Glomerular endothelial cell (primary cell): ENCODE measurements at regions not wholly inside any gene's neighbourhood (a gene's known extent, or its start where the extent isn't known, plus 50 kb on each side); places are given as distances from the start of the nearest gene placed in this dataset.
"Not testable (repeated sequence)": the region's sequence is repeated elsewhere in the genome, so short reads cannot be mapped to it uniquely, and the experiment has no call there.

Experiments used
- DNase-seq: peaks from one replicate; pipeline ENCODE4 v3.0.0-alpha.2; 2011; ENCODE audit warnings: low read depth, low spot score; ENCODE audit errors: extremely low read depth

DNA sequence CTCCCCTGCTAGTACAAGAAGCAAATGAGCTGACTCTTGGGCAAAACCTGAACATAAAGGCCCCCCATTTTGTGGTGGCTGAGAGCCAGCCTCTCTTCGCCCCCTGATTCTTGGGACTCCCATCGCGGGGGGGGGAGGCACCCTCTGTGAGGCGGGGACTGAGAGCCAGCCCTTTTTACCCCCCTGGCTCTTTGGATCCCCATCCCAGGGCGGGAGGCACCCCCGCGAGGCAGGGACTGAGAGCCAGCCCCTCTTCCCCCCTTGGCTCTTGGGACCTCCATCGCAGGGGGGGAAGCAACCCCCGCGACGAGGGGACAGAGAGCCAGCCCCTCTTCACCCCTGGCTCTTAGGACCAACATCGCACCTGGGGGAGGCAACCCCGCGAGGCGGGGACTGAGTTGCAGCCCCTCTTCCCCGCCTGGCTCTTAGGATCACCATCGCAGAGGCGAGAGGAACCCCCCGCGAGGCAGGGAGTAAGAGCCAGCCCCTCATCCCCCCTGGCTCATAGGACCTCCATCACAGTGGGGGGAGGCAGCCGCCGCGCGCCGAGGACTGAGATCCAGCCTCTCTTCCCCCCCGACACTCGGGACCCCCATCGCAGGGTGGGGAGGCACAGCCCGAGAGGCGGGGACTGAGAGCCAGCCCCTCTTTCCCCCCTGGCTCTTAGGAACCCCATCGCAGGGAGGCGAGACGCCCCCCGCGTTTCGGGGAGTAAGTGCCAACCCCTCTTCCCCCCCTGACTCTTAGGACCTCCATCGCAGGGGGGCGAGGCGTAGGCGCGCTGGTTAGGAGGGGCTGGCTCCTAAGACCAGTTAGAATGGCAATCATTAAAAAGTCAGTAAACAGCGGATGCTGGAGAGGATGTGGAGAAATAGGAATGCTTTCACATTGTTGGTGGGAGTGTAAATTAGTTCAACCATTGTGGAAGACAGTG, 2428.4 kb upstream of the PCDH20 start:
- no peak for DNase-seq

DNA sequence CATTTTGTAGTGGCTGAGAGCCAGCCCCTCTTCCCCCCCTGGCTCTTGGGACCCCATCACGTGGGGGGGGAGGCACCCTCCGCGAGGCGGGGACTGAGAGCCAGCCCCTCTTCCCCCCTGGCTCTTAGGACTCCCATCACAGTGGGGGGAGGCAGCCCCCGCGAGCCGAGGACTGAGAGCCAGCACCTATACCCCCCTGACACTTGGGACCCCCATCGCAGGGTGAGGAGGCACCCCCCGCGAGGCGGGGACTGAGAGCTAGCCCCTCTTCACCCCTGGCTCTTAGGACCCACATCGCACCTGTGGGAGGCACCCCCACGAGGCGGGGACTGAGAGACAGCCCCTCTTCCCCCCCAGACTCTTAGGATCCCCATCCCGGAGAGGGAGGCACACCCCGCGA, 2426.5 kb upstream of the PCDH20 start:
- DNase-seq: no peak

DNA sequence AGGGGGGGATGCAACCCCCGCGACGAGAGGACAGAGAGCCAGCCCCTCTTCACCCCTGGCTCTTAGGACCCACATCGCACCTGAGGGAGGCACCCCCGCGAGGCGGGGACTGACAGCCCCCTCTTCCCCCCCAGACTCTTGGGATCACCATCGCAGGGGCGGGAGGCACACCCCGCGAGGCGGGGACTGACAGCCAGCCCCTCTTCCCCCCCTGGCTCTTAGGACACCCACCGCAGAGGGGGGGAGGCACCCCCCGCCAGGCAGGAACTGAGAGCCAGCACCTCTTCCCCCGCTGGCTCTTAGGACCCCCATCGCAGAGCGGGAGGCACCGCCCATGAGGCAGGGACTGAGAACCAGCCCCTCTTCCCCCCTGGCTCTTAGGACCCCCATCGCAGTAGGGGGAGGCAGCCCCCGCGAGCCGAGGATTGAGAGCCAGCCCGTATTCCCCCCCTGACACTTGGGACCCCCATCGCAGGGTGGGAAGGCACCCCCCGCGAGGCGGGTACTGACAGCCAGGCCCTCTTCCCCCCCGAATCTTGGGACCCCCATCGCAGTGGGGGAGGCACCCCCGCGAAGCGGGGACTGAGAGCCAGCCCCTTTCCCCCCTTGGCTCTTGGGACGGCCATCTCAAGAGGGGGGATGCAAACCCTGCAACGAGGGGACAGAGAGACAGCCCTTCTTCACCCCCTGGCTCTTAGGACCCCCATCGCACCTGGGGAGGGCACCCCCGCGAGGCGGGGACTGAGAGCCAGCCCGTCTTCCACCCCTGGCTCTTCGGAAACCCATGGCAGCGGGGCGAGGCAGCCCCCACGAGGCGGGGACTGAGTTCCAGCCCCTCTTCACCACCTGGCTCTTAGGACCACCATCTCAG, 2425.1 kb upstream of the PCDH20 start:
- no peak for DNase-seq

DNA sequence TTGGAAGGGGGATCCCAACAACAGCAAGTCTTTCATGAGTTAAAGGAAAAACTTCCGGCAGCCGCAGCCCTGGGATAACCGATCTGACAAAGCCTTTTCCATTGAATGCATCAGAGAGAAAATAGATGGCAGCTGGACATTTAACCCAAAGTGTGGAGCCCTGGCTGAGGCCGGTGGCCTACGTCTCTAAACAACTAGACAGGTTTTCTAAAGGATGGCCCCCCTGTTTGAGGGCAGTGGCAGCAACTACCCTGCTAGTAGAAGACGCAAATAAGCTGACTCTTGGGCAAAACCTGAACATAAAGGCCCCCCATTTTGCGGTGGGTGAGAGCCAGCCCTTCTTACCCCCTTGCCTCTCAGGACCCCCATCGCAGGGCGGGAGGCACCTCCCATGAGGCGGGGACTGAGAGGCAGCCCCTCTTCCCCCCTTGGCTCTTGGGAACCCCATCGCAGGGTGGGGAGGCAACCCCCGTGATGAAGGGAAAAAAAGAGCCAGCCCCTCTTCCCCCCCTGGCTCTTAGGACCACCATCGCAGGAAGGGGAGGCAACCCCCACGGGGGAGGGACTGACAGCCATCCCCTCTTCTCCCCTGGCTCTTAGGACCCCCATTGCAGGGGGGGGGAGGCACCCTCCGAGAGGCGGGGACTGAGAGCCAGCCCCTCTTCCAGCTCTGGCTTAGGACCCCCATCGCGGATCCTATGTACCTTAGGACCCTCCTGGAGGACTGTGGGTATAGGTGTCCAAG, 2422.9 kb upstream of the PCDH20 start:
- no peak for DNase-seq

DNA sequence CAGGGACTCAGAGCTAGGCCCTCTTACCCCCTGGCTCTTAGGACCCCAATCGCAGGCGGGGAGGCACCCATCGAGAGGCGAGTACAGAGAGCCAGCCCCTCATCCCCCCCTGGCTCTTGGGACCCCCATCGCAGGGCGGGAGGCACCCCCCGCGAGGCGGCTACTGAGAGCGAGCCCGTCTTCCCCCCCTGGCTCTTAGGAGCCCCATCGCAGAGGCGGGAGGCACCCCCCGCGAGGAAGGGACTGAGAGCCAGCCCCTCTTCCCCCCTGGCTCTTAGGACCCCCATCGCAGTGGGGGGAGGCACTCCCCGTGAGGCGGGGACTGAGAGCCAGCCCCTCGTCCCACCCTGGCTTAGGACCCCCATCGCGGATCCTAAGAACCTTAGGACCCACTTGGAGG, 2422.1 kb upstream of the PCDH20 start:
- DNase-seq: not testable (repeated sequence)

DNA sequence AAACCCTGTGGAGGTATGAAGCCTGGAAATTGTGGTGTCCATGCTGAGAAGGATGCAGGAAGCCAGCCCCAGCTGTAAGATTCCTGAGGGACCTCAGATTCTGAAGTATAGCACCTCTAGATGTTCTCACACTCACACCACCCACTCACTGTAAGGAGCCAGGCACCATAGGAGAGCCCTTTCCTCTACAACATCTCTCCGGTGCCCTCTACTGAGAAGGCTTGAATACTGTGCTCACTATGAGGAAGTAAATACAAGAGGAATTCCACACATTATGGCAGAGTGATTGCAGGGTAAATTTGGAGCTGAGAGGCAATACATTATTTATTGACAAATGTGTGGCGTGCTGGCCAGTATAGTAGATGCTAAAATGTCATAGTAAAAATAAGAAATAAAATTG, 2414.0 kb upstream of the PCDH20 start:
- DNase-seq: not testable (repeated sequence)

DNA sequence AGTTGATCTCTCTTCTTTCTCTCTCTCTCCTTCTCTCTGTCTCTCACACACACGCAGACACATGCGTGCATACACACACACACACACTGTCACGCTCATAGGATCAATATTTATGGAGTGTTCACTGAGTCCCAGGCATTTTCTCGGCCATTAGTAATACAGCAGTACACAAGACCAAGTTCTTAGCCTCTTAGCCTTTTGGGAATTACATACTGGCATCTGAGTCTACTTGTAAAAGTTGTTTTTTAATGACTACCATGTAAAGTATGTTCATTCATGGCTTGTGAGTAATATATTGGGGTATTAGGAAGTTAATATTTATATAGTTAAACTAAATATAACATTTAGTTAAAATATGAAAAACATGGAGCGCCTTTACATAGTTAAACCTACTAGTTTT, 2406.1 kb upstream of the PCDH20 start:
- DNase-seq: not testable (repeated sequence)

DNA sequence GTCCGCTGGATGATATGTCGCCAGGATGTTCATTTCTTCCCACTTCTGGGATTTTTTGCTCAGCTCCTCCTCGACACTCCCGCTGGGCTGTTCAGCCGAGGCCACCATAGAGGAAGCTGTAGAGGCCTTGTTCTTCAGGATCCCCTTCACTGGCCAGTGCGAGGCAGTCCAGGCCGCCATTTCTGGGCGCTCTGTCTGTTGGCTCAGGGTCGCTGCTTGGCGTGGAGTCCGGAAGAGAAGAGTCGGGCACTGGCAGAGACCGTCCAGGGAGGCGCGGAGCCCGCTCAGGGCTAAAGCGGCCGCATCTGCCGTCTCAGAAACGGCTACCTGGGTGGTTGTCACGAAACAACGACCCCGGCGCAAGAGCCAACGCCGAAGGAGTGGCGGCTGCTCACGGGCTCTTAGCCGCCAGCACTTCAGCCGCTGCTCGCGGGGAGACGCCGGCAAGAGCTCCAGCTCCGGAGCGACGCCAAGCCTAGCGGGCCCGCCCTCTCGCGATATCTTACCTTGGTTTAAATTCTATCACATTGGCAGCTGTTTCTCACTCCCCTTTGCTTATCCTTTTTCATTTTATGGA, 2395.9 kb upstream of the PCDH20 start:
- DNase-seq: not testable (repeated sequence)

DNA sequence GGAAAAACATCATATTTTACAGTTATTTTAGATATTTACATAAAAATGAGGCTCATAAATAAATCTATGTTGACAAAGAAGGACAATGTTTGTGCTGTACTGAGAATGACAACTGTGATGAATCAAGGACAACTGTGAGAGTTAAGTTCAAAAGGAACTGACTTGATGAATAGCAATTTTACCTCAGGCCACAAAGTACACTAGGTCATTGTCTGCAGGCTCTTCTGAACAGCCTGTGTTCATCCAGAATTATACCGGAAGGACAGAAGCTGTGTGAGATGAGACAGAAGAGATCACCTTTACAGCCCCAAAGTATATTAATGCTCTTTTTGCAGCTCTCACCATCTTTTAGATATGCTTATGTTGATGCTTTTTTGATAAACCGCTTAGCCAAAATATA, 2375.5 kb upstream of the PCDH20 start:
- DNase-seq: not testable (repeated sequence)

DNA sequence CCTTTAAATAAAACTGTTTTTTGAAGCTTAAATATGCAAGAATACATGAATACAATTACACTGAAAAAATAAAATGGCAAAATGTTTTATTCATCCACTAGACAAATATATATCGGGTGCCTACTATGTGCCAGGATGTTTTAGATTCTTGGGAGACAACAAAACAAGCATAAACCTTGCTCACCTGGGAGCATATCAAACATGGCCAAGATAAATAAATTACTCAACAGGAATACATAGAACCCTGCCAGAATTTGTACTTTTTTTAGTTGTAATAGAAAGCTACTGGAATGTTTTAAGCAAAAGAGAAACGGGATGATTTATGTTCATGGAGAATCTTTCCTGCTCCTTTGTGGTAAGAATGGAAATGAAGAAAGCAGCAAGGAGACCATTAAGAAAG, 2358.5 kb upstream of the PCDH20 start:
- DNase-seq: no peak

DNA sequence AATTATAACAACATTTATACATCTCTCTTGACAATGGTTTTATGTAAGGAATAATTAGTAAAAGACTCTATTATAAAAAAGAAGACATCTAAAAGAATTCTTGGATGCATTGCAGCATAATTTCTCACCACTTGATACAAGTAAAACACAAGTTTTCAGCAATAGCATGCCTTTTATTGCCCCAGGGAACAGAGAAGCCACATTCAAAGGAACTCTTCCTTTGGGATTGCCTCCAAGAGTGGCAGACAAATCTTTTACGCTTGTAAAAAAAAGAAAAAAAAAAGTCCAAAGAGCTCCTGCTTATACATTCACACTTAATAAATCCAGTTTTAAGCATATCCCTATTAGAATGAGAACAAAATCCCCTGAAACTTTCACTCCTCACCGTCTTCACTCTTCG, 2357.8 kb upstream of the PCDH20 start:
- no peak for DNase-seq

DNA sequence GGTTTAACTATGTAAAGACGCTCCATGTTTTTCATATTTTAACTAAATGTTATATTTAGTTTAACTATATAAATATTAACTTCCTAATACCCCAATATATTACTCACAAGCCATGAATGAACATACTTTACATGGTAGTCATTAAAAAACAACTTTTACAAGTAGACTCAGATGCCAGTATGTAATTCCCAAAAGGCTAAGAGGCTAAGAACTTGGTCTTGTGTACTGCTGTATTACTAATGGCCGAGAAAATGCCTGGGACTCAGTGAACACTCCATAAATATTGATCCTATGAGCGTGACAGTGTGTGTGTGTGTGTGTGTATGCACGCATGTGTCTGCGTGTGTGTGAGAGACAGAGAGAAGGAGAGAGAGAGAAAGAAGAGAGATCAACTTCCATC, 2342.0 kb upstream of the PCDH20 start:
- DNase-seq: not testable (repeated sequence)

DNA sequence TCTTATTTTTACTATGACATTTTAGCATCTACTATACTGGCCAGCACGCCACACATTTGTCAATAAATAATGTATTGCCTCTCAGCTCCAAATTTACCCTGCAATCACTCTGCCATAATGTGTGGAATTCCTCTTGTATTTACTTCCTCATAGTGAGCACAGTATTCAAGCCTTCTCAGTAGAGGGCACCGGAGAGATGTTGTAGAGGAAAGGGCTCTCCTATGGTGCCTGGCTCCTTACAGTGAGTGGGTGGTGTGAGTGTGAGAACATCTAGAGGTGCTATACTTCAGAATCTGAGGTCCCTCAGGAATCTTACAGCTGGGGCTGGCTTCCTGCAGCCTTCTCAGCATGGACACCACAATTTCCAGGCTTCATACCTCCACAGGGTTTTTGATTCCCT, 2334.2 kb upstream of the PCDH20 start:
- DNase-seq: not testable (repeated sequence)

DNA sequence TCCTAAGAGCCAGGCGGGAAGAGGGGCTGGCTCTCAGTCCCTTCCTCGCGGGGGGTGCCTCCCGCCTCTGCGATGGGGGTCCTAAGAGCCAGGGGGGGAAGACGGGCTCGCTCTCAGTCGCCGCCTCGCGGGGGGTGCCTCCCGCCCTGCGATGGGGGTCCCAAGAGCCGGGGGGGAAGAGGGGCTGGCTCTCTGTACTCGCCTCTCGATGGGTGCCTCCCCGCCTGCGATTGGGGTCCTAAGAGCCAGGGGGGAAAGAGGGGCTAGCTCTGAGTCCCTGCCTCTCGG, 2326.1 kb upstream of the PCDH20 start:
- not testable (repeated sequence) for DNase-seq

DNA sequence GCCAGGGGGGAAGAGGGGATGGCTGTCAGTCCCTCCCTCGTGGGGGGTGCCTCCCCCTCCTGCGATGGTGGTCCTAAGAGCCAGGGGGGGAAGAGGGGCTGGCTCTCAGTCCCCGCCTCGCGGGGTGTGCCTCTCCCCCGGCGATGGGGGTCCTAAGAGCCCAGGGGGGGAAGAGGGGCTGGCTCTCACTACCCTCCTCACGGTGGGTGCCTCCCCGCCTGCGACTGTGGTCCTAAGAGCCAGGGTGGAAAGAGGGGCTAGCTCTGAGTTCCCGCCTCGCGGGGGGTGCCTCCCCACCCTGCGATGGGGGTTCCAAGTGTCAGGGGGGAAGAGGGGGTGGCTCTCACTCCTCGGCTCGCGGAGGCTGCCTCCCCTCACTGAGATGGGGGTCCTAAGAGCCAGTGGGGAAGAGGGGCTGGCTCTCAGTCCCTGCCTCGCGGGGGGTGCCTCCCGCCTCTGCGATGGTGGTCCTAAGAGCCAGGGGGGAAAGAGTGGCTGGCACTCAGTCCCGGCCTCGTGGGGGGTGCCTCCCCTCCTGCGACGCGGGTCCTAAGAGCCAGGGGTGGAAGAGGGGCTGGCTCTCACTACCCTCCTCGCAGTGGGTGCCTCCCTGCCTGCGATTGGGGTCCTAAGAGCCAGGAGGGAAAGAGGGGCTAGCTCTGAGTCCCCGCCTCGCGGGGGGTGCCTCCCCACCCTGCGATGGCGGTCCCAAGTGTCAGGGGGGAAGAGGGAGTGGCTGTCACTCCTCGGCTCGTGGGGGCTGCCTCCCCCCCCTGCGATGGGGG, 2325.6 kb upstream of the PCDH20 start:
- DNase-seq: no peak

DNA sequence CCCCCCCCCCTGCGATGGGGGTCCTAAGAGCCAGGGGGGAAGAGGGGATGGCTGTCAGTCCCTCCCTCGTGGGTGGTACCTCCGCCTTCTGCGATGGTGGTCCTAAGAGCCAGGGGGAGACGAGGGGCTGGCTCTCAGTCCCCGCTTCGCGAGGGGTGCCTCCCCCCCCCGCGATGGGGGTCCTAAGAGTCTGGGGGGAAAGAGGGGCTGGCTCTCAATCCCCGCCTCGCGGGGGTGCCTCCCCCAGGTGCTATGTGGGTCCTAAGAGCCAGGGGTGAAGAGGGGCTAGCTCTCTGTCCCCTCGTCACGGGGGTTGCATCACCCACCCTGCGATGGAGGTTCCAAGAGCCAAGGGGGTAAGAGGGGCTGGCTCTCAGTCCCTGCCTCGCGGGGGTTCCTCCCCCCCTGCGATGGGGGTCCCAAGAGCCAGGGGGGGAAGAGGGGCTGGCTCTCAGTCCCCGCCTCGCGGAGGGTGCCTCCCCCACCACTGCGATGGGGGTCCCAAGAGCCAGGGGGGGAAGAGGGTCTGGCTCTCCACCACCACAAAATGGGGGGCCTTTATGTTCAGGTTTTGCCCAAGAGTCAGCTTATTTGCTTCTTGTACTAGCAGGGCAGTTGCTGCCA, 2323.6 kb upstream of the PCDH20 start:
- not testable (repeated sequence) for DNase-seq

DNA sequence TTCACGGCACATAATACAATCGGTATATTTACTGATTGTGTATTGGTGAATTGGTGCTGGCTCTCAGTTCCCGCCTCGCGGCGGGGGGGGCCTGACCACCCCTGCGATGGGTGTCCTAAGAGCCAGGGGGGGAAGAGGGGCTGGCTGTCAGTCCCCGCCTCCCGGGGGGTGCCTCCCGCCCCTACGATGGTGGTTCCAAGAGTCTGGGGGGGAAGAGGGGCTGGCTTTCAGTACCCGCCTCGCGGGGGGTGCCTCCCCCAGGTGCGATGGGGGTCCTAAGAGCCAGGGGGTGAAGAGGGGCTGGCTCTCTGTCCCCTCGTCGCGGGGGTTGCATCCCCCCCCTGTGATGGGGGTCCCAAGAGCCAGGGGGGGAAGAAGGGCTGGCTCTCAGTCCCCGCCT, 2321.8 kb upstream of the PCDH20 start:
- DNase-seq: no peak

DNA sequence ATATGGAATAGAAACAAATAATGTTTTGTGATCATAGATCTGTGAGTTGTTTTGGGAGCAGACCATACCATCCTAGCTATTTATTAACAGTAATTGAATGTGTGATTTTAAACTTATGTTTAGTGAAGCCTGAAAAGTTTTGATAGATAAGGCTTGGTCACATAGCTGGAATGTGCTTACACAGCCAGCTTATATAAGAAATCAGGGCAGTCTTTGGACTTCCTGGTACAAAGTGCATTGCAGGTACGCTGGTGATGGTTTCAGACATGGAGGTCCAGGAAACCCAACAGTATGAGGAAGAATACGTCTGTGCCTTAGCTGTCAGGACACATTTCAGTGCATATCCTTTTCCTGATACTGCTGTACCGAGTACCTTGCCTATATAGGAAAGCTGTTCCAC, 2316.2 kb upstream of the PCDH20 start:
- DNase-seq: no peak

DNA sequence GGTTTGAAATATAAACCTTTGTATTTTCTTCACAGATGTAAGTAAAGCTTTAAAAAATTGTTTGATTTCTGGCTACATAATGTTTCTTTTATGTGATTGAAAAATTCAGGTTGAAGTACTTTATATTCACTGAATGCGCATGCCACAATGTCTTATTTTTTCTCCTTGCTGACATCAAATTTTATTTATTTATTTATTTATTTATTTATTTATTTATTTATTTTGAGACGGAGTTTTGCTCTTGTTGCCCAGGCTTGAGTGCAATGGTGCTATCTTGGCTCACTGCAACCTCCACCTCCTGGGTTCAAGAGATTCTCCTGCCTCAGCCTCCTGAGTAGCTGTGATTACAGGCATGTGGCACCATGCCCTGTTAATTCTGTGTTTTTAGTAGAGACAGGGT, 2296.5 kb upstream of the PCDH20 start:
- not testable (repeated sequence) for DNase-seq

DNA sequence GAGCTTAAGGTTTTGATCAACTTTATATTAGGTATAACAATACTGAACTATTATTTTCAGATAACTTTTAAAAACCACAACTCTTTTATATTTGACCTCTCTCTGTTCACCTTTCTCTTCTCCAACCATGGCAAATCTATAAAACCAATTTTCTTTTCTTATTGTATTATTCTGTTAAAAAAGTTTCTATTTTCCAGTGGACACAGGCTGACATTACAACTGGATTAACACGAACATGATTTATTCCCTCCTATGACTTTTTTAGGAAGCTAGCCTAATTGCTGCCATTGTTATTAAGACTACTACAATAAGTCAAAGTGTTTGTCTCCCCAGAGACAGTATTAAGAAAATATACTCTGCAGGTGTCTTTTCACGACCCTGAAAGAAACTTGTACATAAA, 2291.1 kb upstream of the PCDH20 start:
- DNase-seq: no peak
